DMS114 treated with DMSO at 0.1 percent for 48 hours (cell line): ENCODE measurements at regions not wholly inside any gene's neighbourhood (a gene's known extent, or its start where the extent isn't known, plus 50 kb on each side); places are given as distances from the start of the nearest gene placed in this dataset.

Experiments used
- DNase-seq: peaks from one replicate; lab custom pipeline; 2025; ENCODE audit not compliant: unreplicated experiment; lab: John Stamatoyannopoulos, UW

- no peak for DNase-seq
Measured at GRCh38 chr13:80671773-80672172, 330.8 kb upstream of the SPRY2 start.

- no peak for DNase-seq
Measured at GRCh38 chr13:80669112-80669511, 328.2 kb upstream of the SPRY2 start.

- DNase-seq, result no peak
Measured at GRCh38 chr13:80668452-80668851, 327.5 kb upstream of the SPRY2 start.

GRCh38 chr13:80666782-80667552 lies 326.0 kb upstream of the SPRY2 start:
- no peak for DNase-seq

GRCh38 chr13:80665792-80666333 lies 324.9 kb upstream of the SPRY2 start:
- no peak for DNase-seq

- DNase-seq, result no peak
Measured at GRCh38 chr13:80664950-80665349, 324.0 kb upstream of the SPRY2 start.

GRCh38 chr13:80663788-80664187 lies 322.9 kb upstream of the SPRY2 start:
- DNase-seq, result no peak

- no peak for DNase-seq
Measured at GRCh38 chr13:80658705-80659104, 317.8 kb upstream of the SPRY2 start.

GRCh38 chr13:80656512-80656904 lies 315.6 kb upstream of the SPRY2 start:
- no peak for DNase-seq

- DNase-seq, result no peak
Measured at GRCh38 chr13:80655778-80656511, 315.0 kb upstream of the SPRY2 start.

GRCh38 chr13:80654638-80655249 lies 313.8 kb upstream of the SPRY2 start:
- DNase-seq, result no peak

GRCh38 chr13:80649274-80649673 lies 308.3 kb upstream of the SPRY2 start:
- no peak for DNase-seq

GRCh38 chr13:80642641-80643040 lies 301.7 kb upstream of the SPRY2 start:
- no peak for DNase-seq

GRCh38 chr13:80633251-80633650 lies 292.3 kb upstream of the SPRY2 start:
- DNase-seq, result no peak

GRCh38 chr13:80630685-80631121 lies 289.8 kb upstream of the SPRY2 start:
- no peak for DNase-seq

GRCh38 chr13:80618781-80619180 lies 277.9 kb upstream of the SPRY2 start:
- no peak for DNase-seq

GRCh38 chr13:80612804-80613203 lies 271.9 kb upstream of the SPRY2 start:
- DNase-seq, result no peak

GRCh38 chr13:80611310-80611709 lies 270.4 kb upstream of the SPRY2 start:
- no peak for DNase-seq

- no peak for DNase-seq
Measured at GRCh38 chr13:80605716-80606115, 264.8 kb upstream of the SPRY2 start.

- DNase-seq, result no peak
Measured at GRCh38 chr13:80605011-80605410, 264.1 kb upstream of the SPRY2 start.

- no peak for DNase-seq
Measured at GRCh38 chr13:80604098-80604497, 263.2 kb upstream of the SPRY2 start.

- no peak for DNase-seq
Measured at GRCh38 chr13:80603351-80603750, 262.4 kb upstream of the SPRY2 start.
